ENCODE measurements at regions not wholly inside any gene's neighbourhood (a gene's known extent, or its start where the extent isn't known, plus 50 kb on each side); places are given as distances from the start of the nearest gene placed in this dataset.

GRCh38 chr12:97308576-97309198 is 153.9 kb upstream of the RMST start:
- H3K9me3 ChIP-seq, result no peaks in the 10 kb centered on the region
- H3K36me3 ChIP-seq, result no peaks in the 10 kb centered on the region
- no peaks in the 10 kb centered on the region for H3K4me1 ChIP-seq
- peak; percentile 58 to 74 for TF ChIP-seq CTCF (IDR thresholded peaks at IDR 0.05)
- H3K27ac ChIP-seq, result no peak overlapping the region
- DNase-seq (ENCODE audit: low spot score), result no peak
- H3K27me3 ChIP-seq, result no peaks in the 10 kb centered on the region
- H3K4me3 ChIP-seq, result no peak overlapping the region

- Histone ChIP-seq H3K27ac (no peak overlapping the region), H3K36me3 (no peaks in the 10 kb centered on the region), H3K4me1 (no peaks in the 10 kb centered on the region), H3K4me3 (no peak overlapping the region), H3K9me3 (no peaks in the 10 kb centered on the region), H3K27me3 (no peaks in the 10 kb centered on the region)
- DNase-seq (ENCODE audit: low spot score), result no peak
- TF ChIP-seq CTCF (IDR thresholded peaks at IDR 0.05), result no peak
Observed at GRCh38 chr12:97309921-97310320, 152.7 kb upstream of the RMST start.

GRCh38 chr12:97312570-97313135 is 150.0 kb upstream of the RMST start:
- DNase-seq (ENCODE audit: low spot score), result no peak
- Histone ChIP-seq H3K4me3 (no peak overlapping the region), H3K4me1 (no peaks in the 10 kb centered on the region)

GRCh38 chr12:97313471-97314190 is 149.0 kb upstream of the RMST start:
- H3K9me3 ChIP-seq, result no peaks in the 10 kb centered on the region
- DNase-seq (ENCODE audit: low spot score), result no peak
- no peaks in the 10 kb centered on the region for H3K36me3 ChIP-seq
- H3K27me3 ChIP-seq, result no peaks in the 10 kb centered on the region
- H3K27ac ChIP-seq, result no peak overlapping the region
- no peak for TF ChIP-seq CTCF (IDR thresholded peaks at IDR 0.05)
- no peak overlapping the region for H3K4me3 ChIP-seq
- H3K4me1 ChIP-seq, result no peaks in the 10 kb centered on the region

More at GRCh38 chr12:97312570-97313135, 150.0 kb upstream of the RMST start:
- Histone ChIP-seq H3K27me3 (no peaks in the 10 kb centered on the region), H3K9me3 (no peaks in the 10 kb centered on the region), H3K36me3 (no peaks in the 10 kb centered on the region), H3K27ac (no peak overlapping the region)
- no peak for TF ChIP-seq CTCF (IDR thresholded peaks at IDR 0.05)

- no peaks in the 10 kb centered on the region for H3K27me3 ChIP-seq
- no peaks in the 10 kb centered on the region for H3K36me3 ChIP-seq
- TF ChIP-seq CTCF (IDR thresholded peaks at IDR 0.05), result no peak
- no peak overlapping the region for H3K27ac ChIP-seq
- H3K4me1 ChIP-seq, result no peaks in the 10 kb centered on the region
- H3K9me3 ChIP-seq, result no peaks in the 10 kb centered on the region
- H3K4me3 ChIP-seq, result no peak overlapping the region
- no peak for DNase-seq (ENCODE audit: low spot score)
Observed at GRCh38 chr12:97316321-97316720, 146.3 kb upstream of the RMST start.

Data from right atrium auricular region (tissue), 2 donors.